PC-3 (cell line): ENCODE measurements at regions not wholly inside any gene's neighbourhood (a gene's known extent, or its start where the extent isn't known, plus 50 kb on each side); places are given as distances from the start of the nearest gene placed in this dataset.
"Not testable (repeated sequence)": the region's sequence is repeated elsewhere in the genome, so short reads cannot be mapped to it uniquely, and the experiment has no call there.

Experiments
- ATAC-seq: fragments of 200-7000 bp; cut with Tn5 transposase; 2 replicates; pipeline ENCODE4 v1.9.1; 2020; ENCODE audit warnings: mild to moderate bottlenecking, moderate library complexity
- BruUV-seq: library from RNA; stranded (reverse); fragments of 400-500 nt; replicated peaks from 2 replicates; lab custom pipeline; 2021; lab: Mats Ljungman, UMichigan
- CTCF ChIA-PET: fragments of 300-600 bp; sonication (Branson Sonifier 250); formaldehyde crosslinking; loops from one replicate; lab custom pipeline; 2022; ENCODE audit warnings: antibody characterized with exemption; lab: Charles Lee
- POLR2A ChIA-PET: fragments of 300-600 bp; sonication (Branson Sonifier 250); formaldehyde crosslinking; loops from one replicate; lab custom pipeline; 2022; ENCODE audit warnings: antibody characterized with exemption; ENCODE audit not compliant: unreplicated experiment; lab: Charles Lee
- DNase-seq: peaks from one replicate; pipeline ENCODE4 v3.0.0-alpha.2; 2015
- H2AFZ ChIP-seq: fragments of 300-600 bp; sonication (generic); 2 replicates; pipeline ENCODE4 v1.6.0; 2016; ENCODE audit warnings: antibody characterized with exemption, low read length
- H3F3A ChIP-seq: fragments of 300-600 bp; sonication (generic); one replicate; pipeline ENCODE4 v1.6.0; 2017; ENCODE audit warnings: antibody characterized with exemption, low read length, control low read depth, mild to moderate bottlenecking; ENCODE audit not compliant: unreplicated experiment
- H3K27ac ChIP-seq: fragments of 300-600 bp; sonication (generic); 2 replicates; pipeline ENCODE4 v1.5.1; 2016; ENCODE audit warnings: mild to moderate bottlenecking, low read length
- H3K27me3 ChIP-seq: fragments of 300-600 bp; sonication (generic); 2 replicates; pipeline ENCODE4 v1.6.1; 2016; ENCODE audit warnings: low read length, mixed read lengths
- H3K36me3 ChIP-seq: fragments of 300-600 bp; sonication (generic); 2 replicates; pipeline ENCODE4 v1.6.1; 2016; ENCODE audit warnings: low read depth, mixed run types, low read length, mixed read lengths
- H3K4me1 ChIP-seq: fragments of 300-600 bp; sonication (generic); 2 replicates; pipeline ENCODE4 v1.5.1; 2016; ENCODE audit warnings: low read length; ENCODE audit not compliant: insufficient read depth
- H3K4me2 ChIP-seq: fragments of 300-600 bp; sonication (generic); 2 replicates; pipeline ENCODE4 v1.6.0; 2016; ENCODE audit warnings: low read length
- H3K4me3 ChIP-seq: fragments of 300-600 bp; sonication (generic); 2 replicates; pipeline ENCODE4 v1.5.1; 2016; ENCODE audit warnings: mild to moderate bottlenecking, low read length, mixed read lengths
- H3K79me2 ChIP-seq: fragments of 300-600 bp; sonication (generic); 2 replicates; pipeline ENCODE4 v1.6.1; 2017; ENCODE audit warnings: low read length, mixed read lengths
- H3K9ac ChIP-seq: fragments of 300-600 bp; sonication (generic); 2 replicates; pipeline ENCODE4 v1.6.0; 2016; ENCODE audit warnings: mild to moderate bottlenecking, low read length
- H3K9me2 ChIP-seq: fragments of 300-600 bp; sonication (generic); replicated peaks from 2 replicates; pipeline ENCODE4 v1.6.1; 2016; ENCODE audit warnings: mixed run types, low read length, mixed read lengths
- H3K9me3 ChIP-seq: fragments of 300-600 bp; sonication (generic); 2 replicates; pipeline ENCODE4 v1.6.1; 2016; ENCODE audit warnings: low read length, mixed read lengths
- H4K20me1 ChIP-seq: fragments of 300-600 bp; sonication (generic); 2 replicates; pipeline ENCODE4 v1.6.1; 2016; ENCODE audit warnings: low read length, mixed read lengths
- EZH2 ChIP-seq: fragments of 300-600 bp; sonication (generic); IDR thresholded peaks from one replicate; pipeline ENCODE4 v1.6.1; 2017; ENCODE audit warnings: antibody characterized with exemption, mild to moderate bottlenecking, low read length; ENCODE audit not compliant: unreplicated experiment
- EZH2phosphoT487 ChIP-seq: fragments of 300-600 bp; sonication (generic); IDR thresholded peaks from 2 replicates; pipeline ENCODE4 v1.6.1; 2018; ENCODE audit warnings: mild to moderate bottlenecking, antibody characterized with exemption, low read length, borderline replicate concordance
- intact Hi-C: fragments of 100-400 bp; cut with micrococcal nuclease; formaldehyde crosslinking; loops from 2 replicates; pipeline ENCODE4 v1.9.0; 2023
- TF ChIP-seq, protein P1 (sequence below): fragments of 300-600 bp; sonication (generic); conservative IDR thresholded peaks from 2 replicates; pipeline ENCODE4 v1.5.1; 2017; ENCODE audit warnings: antibody characterized with exemption, low read depth, mild to moderate bottlenecking, low read length

DNA sequence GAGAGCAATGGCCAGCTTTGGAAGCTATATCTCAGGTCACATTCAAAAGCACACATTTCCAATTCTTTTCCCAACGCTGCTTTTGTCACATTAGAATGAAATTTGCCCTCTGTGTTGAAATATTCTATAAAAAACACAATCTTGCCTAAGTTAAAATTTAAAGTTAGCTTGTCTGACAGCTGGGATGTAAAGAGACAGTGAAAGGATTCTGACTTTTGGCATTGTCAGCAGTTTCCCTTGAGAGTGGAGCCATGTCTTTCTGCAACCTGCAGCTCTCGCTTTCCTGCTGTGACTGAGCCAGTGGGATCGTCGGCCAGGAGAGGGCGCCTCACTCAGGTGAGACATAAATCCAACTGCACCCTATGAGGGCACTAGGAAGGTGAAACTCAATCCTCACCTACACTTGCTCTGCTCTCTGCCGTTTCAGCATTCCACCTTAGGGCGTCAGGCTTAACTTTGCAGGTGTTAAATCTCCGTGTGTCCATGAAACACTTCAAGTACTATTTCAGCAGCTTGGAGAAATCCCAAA, 537.9 kb downstream of the TUBA3C start:
- H3K4me3 ChIP-seq, intact Hi-C loops, H3K27ac ChIP-seq, H3K27me3 ChIP-seq, CTCF ChIA-PET, H3K4me1 ChIP-seq, H3K9me2 ChIP-seq, POLR2A ChIA-PET, H3K4me2 ChIP-seq, H3K9me3 ChIP-seq, H3K79me2 ChIP-seq, H3F3A ChIP-seq, H3K36me3 ChIP-seq, H3K9ac ChIP-seq, ATAC-seq, BruUV-seq, H4K20me1 ChIP-seq, H2AFZ ChIP-seq: not testable (repeated sequence)
- peak; percentile 16 for DNase-seq
- TF ChIP-seq, protein P1, sequence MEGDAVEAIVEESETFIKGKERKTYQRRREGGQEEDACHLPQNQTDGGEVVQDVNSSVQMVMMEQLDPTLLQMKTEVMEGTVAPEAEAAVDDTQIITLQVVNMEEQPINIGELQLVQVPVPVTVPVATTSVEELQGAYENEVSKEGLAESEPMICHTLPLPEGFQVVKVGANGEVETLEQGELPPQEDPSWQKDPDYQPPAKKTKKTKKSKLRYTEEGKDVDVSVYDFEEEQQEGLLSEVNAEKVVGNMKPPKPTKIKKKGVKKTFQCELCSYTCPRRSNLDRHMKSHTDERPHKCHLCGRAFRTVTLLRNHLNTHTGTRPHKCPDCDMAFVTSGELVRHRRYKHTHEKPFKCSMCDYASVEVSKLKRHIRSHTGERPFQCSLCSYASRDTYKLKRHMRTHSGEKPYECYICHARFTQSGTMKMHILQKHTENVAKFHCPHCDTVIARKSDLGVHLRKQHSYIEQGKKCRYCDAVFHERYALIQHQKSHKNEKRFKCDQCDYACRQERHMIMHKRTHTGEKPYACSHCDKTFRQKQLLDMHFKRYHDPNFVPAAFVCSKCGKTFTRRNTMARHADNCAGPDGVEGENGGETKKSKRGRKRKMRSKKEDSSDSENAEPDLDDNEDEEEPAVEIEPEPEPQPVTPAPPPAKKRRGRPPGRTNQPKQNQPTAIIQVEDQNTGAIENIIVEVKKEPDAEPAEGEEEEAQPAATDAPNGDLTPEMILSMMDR: peak; percentile 25; the same call in 1 of the 2 replicates

DNA sequence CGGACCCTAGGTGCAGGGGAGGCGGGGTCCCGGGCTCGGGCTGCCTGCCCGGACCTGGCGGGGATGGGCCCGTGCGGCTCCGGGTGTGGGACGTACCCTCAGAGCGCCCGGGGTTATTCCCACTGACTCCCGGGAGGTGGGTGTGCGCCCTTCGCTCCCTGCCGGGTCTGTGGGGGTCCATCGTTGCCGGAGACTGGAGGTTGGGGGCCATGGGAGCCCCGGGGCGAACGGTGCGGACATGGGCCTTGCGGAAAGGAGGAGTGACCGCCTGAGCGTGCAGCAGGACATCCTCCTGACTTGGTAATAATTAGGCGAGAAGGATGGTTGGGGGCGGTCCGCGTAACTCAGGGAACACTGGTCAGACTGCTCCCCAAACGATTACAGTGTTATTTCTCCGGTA, 552.7 kb downstream of the TUBA3C start:
- H3K4me2 ChIP-seq, H3K9ac ChIP-seq, H3K4me1 ChIP-seq, BruUV-seq, H3K27ac ChIP-seq, H4K20me1 ChIP-seq, H3K36me3 ChIP-seq, DNase-seq, H3K79me2 ChIP-seq, POLR2A ChIA-PET, H3K9me3 ChIP-seq, H3K4me3 ChIP-seq, H3K27me3 ChIP-seq, H3K9me2 ChIP-seq, ATAC-seq, H3F3A ChIP-seq, CTCF ChIA-PET, H2AFZ ChIP-seq, intact Hi-C loops: not testable (repeated sequence)

DNA sequence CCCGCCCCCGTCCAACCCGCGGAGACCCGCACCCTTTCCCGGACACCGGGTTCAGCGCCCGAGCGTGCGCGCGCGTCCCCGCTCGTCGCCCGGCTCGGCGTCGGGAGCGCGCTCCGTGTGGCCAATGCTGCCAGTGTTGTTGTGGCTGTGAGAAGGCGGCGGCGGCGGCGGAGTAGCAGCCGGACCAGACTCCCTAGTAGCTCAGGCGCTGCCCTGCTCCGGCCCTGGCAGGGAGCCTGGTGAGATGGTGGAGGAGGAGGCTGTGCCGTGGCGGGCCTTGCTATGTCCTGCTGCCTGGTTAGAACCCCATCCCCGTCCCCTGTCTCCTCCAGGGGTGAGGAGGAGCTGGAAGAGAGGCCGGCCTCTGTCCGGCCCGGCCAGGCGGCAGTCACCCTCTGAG, 553.2 kb downstream of the TUBA3C start:
- Histone ChIP-seq H4K20me1 (no peaks in the 10 kb centered on the region), H3K4me3 (no peak overlapping the region), H3K79me2 (no peaks in the 10 kb centered on the region), H3K27ac (no peak overlapping the region), H3K9me3 (no peaks in the 10 kb centered on the region), H2AFZ (no peak overlapping the region), H3K4me2 (no peak overlapping the region), H3K9me2 (no peaks in the 10 kb centered on the region), H3K4me1 (no peaks in the 10 kb centered on the region), H3K27me3 (no peaks in the 10 kb centered on the region), H3K9ac (no peak overlapping the region), H3K36me3 (no peaks in the 10 kb centered on the region), H3F3A (no peaks in the 10 kb centered on the region)
- ATAC-seq (no peak), DNase-seq (no peak)
- CTCF ChIA-PET: no interaction called here
- intact Hi-C loops: no loop called here
- TF ChIP-seq EZH2 (no peak), EZH2phosphoT487 (no peak)
- TF ChIP-seq, protein P1: no peak
- BruUV-seq: no TSS peak
- POLR2A ChIA-PET: no interaction called here

DNA sequence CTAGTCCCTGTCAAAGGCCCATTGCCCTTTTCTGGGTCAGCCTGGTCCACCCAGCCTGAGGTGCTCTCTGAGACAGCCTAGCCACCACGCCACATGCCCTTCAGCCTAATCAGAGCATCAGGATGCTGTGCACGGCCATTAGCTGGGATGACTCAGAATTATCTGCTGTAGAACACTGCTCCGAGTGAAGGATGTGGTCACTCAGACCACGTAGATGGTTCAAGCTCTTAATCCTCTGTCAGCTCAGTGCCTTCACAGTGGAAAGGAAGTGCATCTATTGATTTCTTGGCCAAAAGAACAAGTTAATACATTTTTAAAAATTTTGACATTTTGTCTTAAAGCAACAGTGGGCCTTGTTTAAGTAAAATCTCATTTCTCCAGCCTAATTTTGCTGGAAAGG, 557.6 kb downstream of the TUBA3C start:
- H3K4me1 ChIP-seq, H3K27ac ChIP-seq, ATAC-seq, H3K36me3 ChIP-seq, H3K4me2 ChIP-seq, H2AFZ ChIP-seq, H3K9me2 ChIP-seq, BruUV-seq, CTCF ChIA-PET, H3F3A ChIP-seq, H3K9ac ChIP-seq, intact Hi-C loops, H4K20me1 ChIP-seq, DNase-seq, POLR2A ChIA-PET, H3K9me3 ChIP-seq, H3K4me3 ChIP-seq, H3K27me3 ChIP-seq, H3K79me2 ChIP-seq: not testable (repeated sequence)

DNA sequence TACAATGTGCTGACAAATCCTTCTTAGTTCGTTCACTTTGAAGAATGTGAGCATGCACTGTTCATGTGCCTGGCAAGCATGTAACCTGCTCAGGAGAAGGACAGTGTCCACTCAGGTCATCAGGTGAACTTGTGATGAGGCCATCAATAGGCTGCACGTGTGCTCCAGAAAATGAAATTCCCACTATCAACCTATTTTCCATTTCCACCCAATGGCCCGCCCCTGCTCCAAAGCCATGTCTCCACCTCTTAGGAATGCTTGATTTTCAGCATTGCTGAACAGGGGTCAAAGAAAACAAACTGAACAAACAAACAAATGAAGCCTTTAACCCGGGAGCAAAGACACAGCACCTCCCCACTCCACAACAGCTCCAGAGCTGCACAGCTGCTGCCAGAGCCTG, 563.2 kb downstream of the TUBA3C start:
- H3K4me1 ChIP-seq, H3F3A ChIP-seq, H2AFZ ChIP-seq, H3K79me2 ChIP-seq, CTCF ChIA-PET, H3K36me3 ChIP-seq, BruUV-seq, H3K9ac ChIP-seq, H3K4me2 ChIP-seq, H4K20me1 ChIP-seq, intact Hi-C loops, ATAC-seq, H3K27ac ChIP-seq, H3K4me3 ChIP-seq, POLR2A ChIA-PET, H3K9me2 ChIP-seq, DNase-seq, H3K9me3 ChIP-seq, H3K27me3 ChIP-seq: not testable (repeated sequence)
